Neural cell (in vitro differentiated cells): ENCODE measurements at regions not wholly inside any gene's neighbourhood (a gene's known extent, or its start where the extent isn't known, plus 50 kb on each side); places are given as distances from the start of the nearest gene placed in this dataset.

Experiments
- H2AFZ ChIP-seq: fragments of 200-600, 300-800 bp; sonication (generic), shearing (Covaris generic); 2 replicates; pipeline ENCODE4 v1.6.0; 2014; ENCODE audit warnings: low read depth, mild to moderate bottlenecking, antibody characterized with exemption, low read length, moderate library complexity
- H3F3A ChIP-seq: fragments of 200-600 bp; shearing (Covaris generic); 2 replicates; pipeline ENCODE4 v1.6.1; 2016; ENCODE audit warnings: mild to moderate bottlenecking, moderate library complexity, mixed read lengths, antibody characterized with exemption, low read length; ENCODE audit not compliant: insufficient read depth, poor library complexity, severe bottlenecking
- H3K27ac ChIP-seq: fragments of 200-600, 300-800 bp; sonication (generic), shearing (Covaris generic); 2 replicates; pipeline ENCODE4 v1.5.1; 2014; ENCODE audit warnings: mild to moderate bottlenecking, low read length, moderate library complexity
- H3K27me3 ChIP-seq: fragments of 300-800, 200-600 bp; sonication (generic), shearing (Covaris generic); 2 replicates; pipeline ENCODE4 v1.6.0; 2014; ENCODE audit warnings: mild to moderate bottlenecking, low read depth, low read length, moderate library complexity; ENCODE audit not compliant: insufficient read depth
- H3K36me3 ChIP-seq: fragments of 300-800, 200-600 bp; sonication (generic), shearing (Covaris generic); 2 replicates; pipeline ENCODE4 v1.5.1; 2014; ENCODE audit warnings: mild to moderate bottlenecking, antibody characterized with exemption, low read length, moderate library complexity; ENCODE audit not compliant: insufficient read depth
- H3K4me2 ChIP-seq: fragments of 300-800, 200-600 bp; sonication (generic), shearing (Covaris generic); 2 replicates; pipeline ENCODE4 v1.6.0; 2014; ENCODE audit warnings: mild to moderate bottlenecking, low read length
- H3K4me3 ChIP-seq: fragments of 300-800, 200-600 bp; sonication (generic), shearing (Covaris generic); 2 replicates; pipeline ENCODE4 v1.5.1; 2014; ENCODE audit warnings: mild to moderate bottlenecking, low read length, moderate library complexity
- H3K79me2 ChIP-seq: fragments of 200-600 bp; shearing (Covaris generic); replicated peaks from 2 replicates; pipeline ENCODE4 v1.6.0; 2014; ENCODE audit warnings: mild to moderate bottlenecking, low read length, moderate library complexity; ENCODE audit not compliant: insufficient read depth
- H3K9ac ChIP-seq: fragments of 300-800, 200-600 bp; sonication (generic), shearing (Covaris generic); 2 replicates; pipeline ENCODE4 v1.6.1; 2016; ENCODE audit warnings: mild to moderate bottlenecking, low read length, mixed read lengths
- H3K9me2 ChIP-seq: fragments of 200-600 bp; shearing (Covaris generic); 2 replicates; pipeline ENCODE4 v1.6.1; 2016; ENCODE audit warnings: mild to moderate bottlenecking, low read length, mixed read lengths; ENCODE audit not compliant: insufficient read depth
- H3K9me3 ChIP-seq: fragments of 200-600, 300-800 bp; sonication (generic), shearing (Covaris generic); 2 replicates; pipeline ENCODE4 v1.6.1; 2016; ENCODE audit warnings: mild to moderate bottlenecking, mixed run types, low read length, moderate library complexity, mixed read lengths
- H4K20me1 ChIP-seq: fragments of 200-600 bp; shearing (Covaris generic); 2 replicates; pipeline ENCODE4 v1.6.1; 2016; ENCODE audit warnings: mild to moderate bottlenecking, mixed run types; ENCODE audit not compliant: insufficient read depth
- EP300 ChIP-seq: fragments of 450-650 bp; conservative IDR thresholded peaks from 2 replicates; pipeline ENCODE4 v1.6.1; 2014; ENCODE audit warnings: antibody characterized with exemption, mild to moderate bottlenecking, moderate library complexity; ENCODE audit not compliant: poor library complexity, severe bottlenecking
- EZH2 ChIP-seq: fragments of 200-600, 300-800 bp; shearing (Covaris generic), sonication (generic); IDR thresholded peaks from 2 replicates; pipeline ENCODE4 v1.6.1; 2014; ENCODE audit warnings: antibody characterized with exemption, low read length, borderline replicate concordance, mild to moderate bottlenecking; ENCODE audit not compliant: insufficient read depth, poor library complexity, severe bottlenecking
- MXI1 ChIP-seq: fragments of 450-650 bp; conservative IDR thresholded peaks from 2 replicates; pipeline ENCODE4 v1.6.1; 2014; ENCODE audit warnings: antibody characterized with exemption, mild to moderate bottlenecking; ENCODE audit not compliant: poor library complexity, severe bottlenecking
- POLR2AphosphoS5 ChIP-seq: IDR thresholded peaks from 2 replicates; pipeline ENCODE4 v1.6.1; 2012
- RAD21 ChIP-seq: fragments of 450-650 bp; conservative IDR thresholded peaks from 2 replicates; pipeline ENCODE4 v1.6.1; 2014; ENCODE audit warnings: antibody characterized with exemption, mild to moderate bottlenecking, moderate library complexity
- SMC3 ChIP-seq: fragments of 450-650 bp; conservative IDR thresholded peaks from 2 replicates; pipeline ENCODE4 v1.6.1; 2014; ENCODE audit warnings: antibody characterized with exemption, mild to moderate bottlenecking, moderate library complexity; ENCODE audit not compliant: poor library complexity
- TF ChIP-seq, protein P1 (sequence below): IDR thresholded peaks from 2 replicates; pipeline ENCODE4 v1.6.1; 2012; ENCODE audit warnings: borderline replicate concordance
- TF ChIP-seq, protein P2 (sequence below): fragments of 450-650 bp; IDR thresholded peaks from 2 replicates; pipeline ENCODE4 v1.5.1; 2014; ENCODE audit warnings: antibody characterized with exemption, mild to moderate bottlenecking, moderate library complexity; ENCODE audit not compliant: poor library complexity, severe bottlenecking

DNA sequence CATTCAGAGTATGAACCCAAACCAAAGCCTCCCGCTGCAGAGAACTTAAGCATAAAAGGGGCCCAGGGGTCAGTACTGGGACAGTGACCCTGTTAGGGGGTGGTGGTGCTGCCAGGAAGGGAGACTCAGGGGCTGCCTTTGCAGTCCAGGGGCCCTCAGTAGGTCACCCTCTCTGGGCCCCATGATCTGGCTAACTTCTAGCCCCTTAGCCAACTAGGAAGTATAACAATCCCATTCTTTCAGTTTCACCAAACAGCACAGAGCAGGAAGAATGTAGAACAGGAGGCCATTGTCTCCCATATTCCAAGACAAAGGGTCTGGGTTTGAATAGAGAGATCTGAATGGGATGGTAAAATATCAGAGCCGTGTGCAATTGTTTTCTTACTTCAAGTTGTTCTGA lies 378.6 kb upstream of the C16orf82 start:
- H3K27me3 ChIP-seq: no peaks in the 10 kb centered on the region
- TF ChIP-seq EP300 (no peak), RAD21 (no peak), POLR2AphosphoS5 (no peak), SMC3 (no peak), EZH2 (no peak), MXI1 (no peak)
- TF ChIP-seq, protein P1, sequence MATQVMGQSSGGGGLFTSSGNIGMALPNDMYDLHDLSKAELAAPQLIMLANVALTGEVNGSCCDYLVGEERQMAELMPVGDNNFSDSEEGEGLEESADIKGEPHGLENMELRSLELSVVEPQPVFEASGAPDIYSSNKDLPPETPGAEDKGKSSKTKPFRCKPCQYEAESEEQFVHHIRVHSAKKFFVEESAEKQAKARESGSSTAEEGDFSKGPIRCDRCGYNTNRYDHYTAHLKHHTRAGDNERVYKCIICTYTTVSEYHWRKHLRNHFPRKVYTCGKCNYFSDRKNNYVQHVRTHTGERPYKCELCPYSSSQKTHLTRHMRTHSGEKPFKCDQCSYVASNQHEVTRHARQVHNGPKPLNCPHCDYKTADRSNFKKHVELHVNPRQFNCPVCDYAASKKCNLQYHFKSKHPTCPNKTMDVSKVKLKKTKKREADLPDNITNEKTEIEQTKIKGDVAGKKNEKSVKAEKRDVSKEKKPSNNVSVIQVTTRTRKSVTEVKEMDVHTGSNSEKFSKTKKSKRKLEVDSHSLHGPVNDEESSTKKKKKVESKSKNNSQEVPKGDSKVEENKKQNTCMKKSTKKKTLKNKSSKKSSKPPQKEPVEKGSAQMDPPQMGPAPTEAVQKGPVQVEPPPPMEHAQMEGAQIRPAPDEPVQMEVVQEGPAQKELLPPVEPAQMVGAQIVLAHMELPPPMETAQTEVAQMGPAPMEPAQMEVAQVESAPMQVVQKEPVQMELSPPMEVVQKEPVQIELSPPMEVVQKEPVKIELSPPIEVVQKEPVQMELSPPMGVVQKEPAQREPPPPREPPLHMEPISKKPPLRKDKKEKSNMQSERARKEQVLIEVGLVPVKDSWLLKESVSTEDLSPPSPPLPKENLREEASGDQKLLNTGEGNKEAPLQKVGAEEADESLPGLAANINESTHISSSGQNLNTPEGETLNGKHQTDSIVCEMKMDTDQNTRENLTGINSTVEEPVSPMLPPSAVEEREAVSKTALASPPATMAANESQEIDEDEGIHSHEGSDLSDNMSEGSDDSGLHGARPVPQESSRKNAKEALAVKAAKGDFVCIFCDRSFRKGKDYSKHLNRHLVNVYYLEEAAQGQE: no peak
- TF ChIP-seq, protein P2, sequence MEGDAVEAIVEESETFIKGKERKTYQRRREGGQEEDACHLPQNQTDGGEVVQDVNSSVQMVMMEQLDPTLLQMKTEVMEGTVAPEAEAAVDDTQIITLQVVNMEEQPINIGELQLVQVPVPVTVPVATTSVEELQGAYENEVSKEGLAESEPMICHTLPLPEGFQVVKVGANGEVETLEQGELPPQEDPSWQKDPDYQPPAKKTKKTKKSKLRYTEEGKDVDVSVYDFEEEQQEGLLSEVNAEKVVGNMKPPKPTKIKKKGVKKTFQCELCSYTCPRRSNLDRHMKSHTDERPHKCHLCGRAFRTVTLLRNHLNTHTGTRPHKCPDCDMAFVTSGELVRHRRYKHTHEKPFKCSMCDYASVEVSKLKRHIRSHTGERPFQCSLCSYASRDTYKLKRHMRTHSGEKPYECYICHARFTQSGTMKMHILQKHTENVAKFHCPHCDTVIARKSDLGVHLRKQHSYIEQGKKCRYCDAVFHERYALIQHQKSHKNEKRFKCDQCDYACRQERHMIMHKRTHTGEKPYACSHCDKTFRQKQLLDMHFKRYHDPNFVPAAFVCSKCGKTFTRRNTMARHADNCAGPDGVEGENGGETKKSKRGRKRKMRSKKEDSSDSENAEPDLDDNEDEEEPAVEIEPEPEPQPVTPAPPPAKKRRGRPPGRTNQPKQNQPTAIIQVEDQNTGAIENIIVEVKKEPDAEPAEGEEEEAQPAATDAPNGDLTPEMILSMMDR: no peak
- no peaks in the 10 kb centered on the region for H3K9me3 ChIP-seq
- no peak overlapping the region for H3K27ac ChIP-seq
- H2AFZ ChIP-seq: no peak overlapping the region
- no peaks in the 10 kb centered on the region for H3K79me2 ChIP-seq
- no peak overlapping the region for H3K4me2 ChIP-seq
- H4K20me1 ChIP-seq: no peaks in the 10 kb centered on the region
- no peak overlapping the region for H3K9ac ChIP-seq
- no peaks in the 10 kb centered on the region for H3F3A ChIP-seq
- no peak overlapping the region for H3K4me3 ChIP-seq
- H3K36me3 ChIP-seq: no peaks in the 10 kb centered on the region
- H3K9me2 ChIP-seq: no peaks in the 10 kb centered on the region

DNA sequence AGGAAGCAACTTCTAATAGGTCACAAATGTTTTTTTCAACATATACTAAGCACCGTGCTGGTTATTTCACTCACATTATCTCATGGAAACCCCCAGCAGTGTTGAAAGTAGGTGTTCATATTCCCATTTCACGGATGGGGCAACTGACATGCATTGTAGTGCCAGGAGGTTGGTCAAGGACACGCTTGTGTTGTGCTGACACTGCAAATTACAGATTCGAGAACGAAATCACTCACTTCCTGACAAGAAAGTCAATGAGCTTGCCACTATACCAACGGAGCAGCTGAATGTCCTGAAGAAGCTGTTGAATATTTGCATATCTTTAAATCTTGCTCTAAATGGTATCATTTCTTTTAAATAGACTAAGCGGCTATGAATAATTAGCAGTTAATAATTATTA lies 378.0 kb upstream of the C16orf82 start:
- TF ChIP-seq EZH2: no peak
- TF ChIP-seq, protein P2: no peak
- no peak for TF ChIP-seq POLR2AphosphoS5
- Histone ChIP-seq H3K9me3 (no peaks in the 10 kb centered on the region), H3K27me3 (no peaks in the 10 kb centered on the region), H3K9ac (no peak overlapping the region), H2AFZ (no peak overlapping the region), H3K4me2 (no peak overlapping the region), H3K27ac (no peak overlapping the region), H3K9me2 (no peaks in the 10 kb centered on the region), H3F3A (no peaks in the 10 kb centered on the region), H4K20me1 (no peaks in the 10 kb centered on the region), H3K36me3 (no peaks in the 10 kb centered on the region), H3K4me3 (no peak overlapping the region), H3K79me2 (no peaks in the 10 kb centered on the region)
